Neural progenitor cell (in vitro differentiated cells): ENCODE measurements at regions not wholly inside any gene's neighbourhood (a gene's known extent, or its start where the extent isn't known, plus 50 kb on each side); places are given as distances from the start of the nearest gene placed in this dataset.

Experiments
- DNase-seq: peaks from one replicate; pipeline ENCODE4 v3.0.0-alpha.2; 2016; ENCODE audit warnings: low spot score
- H2AFZ ChIP-seq: fragments of 200-600 bp; sonication (generic); replicated peaks from 2 replicates; pipeline ENCODE4 v1.6.1; 2016; ENCODE audit warnings: antibody characterized with exemption
- H3F3A ChIP-seq: fragments of 200-600 bp; sonication (generic); 2 replicates; pipeline ENCODE4 v1.6.1; 2016; ENCODE audit warnings: antibody characterized with exemption, low read depth
- H3K27ac ChIP-seq: fragments of 200-600 bp; sonication (generic); 2 replicates; pipeline ENCODE4 v1.5.1; 2016; ENCODE audit warnings: mild to moderate bottlenecking
- H3K27me3 ChIP-seq: fragments of 200-600 bp; sonication (generic); 2 replicates; pipeline ENCODE4 v1.6.1; 2016; ENCODE audit warnings: mild to moderate bottlenecking, moderate library complexity
- H3K36me3 ChIP-seq: fragments of 200-600 bp; sonication (generic); 2 replicates; pipeline ENCODE4 v1.5.1; 2016
- H3K4me1 ChIP-seq: fragments of 200-600 bp; sonication (generic); 2 replicates; pipeline ENCODE4 v1.6.1; 2016; ENCODE audit warnings: mixed run types
- H3K4me2 ChIP-seq: fragments of 200-600 bp; sonication (generic); 2 replicates; pipeline ENCODE4 v1.6.1; 2016
- H3K4me3 ChIP-seq: fragments of 200-600 bp; sonication (generic); 2 replicates; pipeline ENCODE4 v1.5.1; 2016
- H3K79me2 ChIP-seq: fragments of 200-600 bp; sonication (generic); 2 replicates; pipeline ENCODE4 v1.6.1; 2016; ENCODE audit warnings: low read depth
- H3K9ac ChIP-seq: fragments of 200-600 bp; sonication (generic); 2 replicates; pipeline ENCODE4 v1.6.1; 2016
- H3K9me3 ChIP-seq: fragments of 200-600 bp; sonication (generic); 2 replicates; pipeline ENCODE4 v1.5.1; 2016; ENCODE audit warnings: low read depth
- H4K20me1 ChIP-seq: fragments of 200-600 bp; sonication (generic); 2 replicates; pipeline ENCODE4 v1.6.1; 2016; ENCODE audit warnings: low read depth
- H3K27ac Mint-ChIP-seq: 3 replicates; pipeline ENCODE4 v1.8.0; 2021; ENCODE audit warnings: mixed read lengths
- H3K27me3 Mint-ChIP-seq: 2 replicates; pipeline ENCODE4 v1.8.0; 2022; ENCODE audit warnings: low read depth, mild to moderate bottlenecking, inconsistent platforms, moderate library complexity, mixed read lengths; ENCODE audit not compliant: insufficient read depth
- H3K36me3 Mint-ChIP-seq: 3 replicates; pipeline ENCODE4 v1.8.0; 2021; ENCODE audit warnings: mixed read lengths
- H3K4me1 Mint-ChIP-seq: 3 replicates; pipeline ENCODE4 v1.8.0; 2021; ENCODE audit warnings: mixed read lengths
- H3K4me3 Mint-ChIP-seq: 3 replicates; pipeline ENCODE4 v1.8.0; 2021; ENCODE audit warnings: mild to moderate bottlenecking, moderate library complexity, mixed read lengths
- H3K9me3 Mint-ChIP-seq: 3 replicates; pipeline ENCODE4 v1.8.0; 2020; ENCODE audit warnings: mixed read lengths
- CTCF ChIP-seq: fragments of 200-600 bp; sonication (generic); IDR thresholded peaks from 2 replicates; pipeline ENCODE4 v1.5.1; 2017; ENCODE audit warnings: antibody characterized with exemption, mild to moderate bottlenecking
- EZH2 ChIP-seq: fragments of 200-600 bp; sonication (generic); IDR thresholded peaks from 2 replicates; pipeline ENCODE4 v1.6.1; 2017; ENCODE audit warnings: antibody characterized with exemption, mild to moderate bottlenecking, moderate library complexity
- EZH2phosphoT487 ChIP-seq: fragments of 200-600 bp; sonication (generic); IDR thresholded peaks from 2 replicates; pipeline ENCODE4 v1.6.1; 2017; ENCODE audit warnings: antibody characterized with exemption

GRCh38 chr3:135565546-135565945, 400.0 kb upstream of the PPP2R3A start:
- Mint-ChIP-seq H3K36me3 (no peaks in the 10 kb centered on the region), H3K4me3 (no peak overlapping the region), H3K27me3 (no peaks in the 10 kb centered on the region), H3K27ac (no peak overlapping the region), H3K4me1 (peaks cover 3% of the 10 kb centered on the region), H3K9me3 (no peaks in the 10 kb centered on the region)
- H3K4me2 ChIP-seq: no peak overlapping the region
- no peak overlapping the region for H3K4me3 ChIP-seq
- H3K9me3 ChIP-seq: no peaks in the 10 kb centered on the region
- H3K4me1 ChIP-seq: no peaks in the 10 kb centered on the region
- H3F3A ChIP-seq: no peaks in the 10 kb centered on the region
- TF ChIP-seq EZH2 (no peak), CTCF (no peak), EZH2phosphoT487 (no peak)
- no peak for DNase-seq
- no peak overlapping the region for H2AFZ ChIP-seq
- no peak overlapping the region for H3K27ac ChIP-seq
- H3K36me3 ChIP-seq: no peaks in the 10 kb centered on the region
- H3K79me2 ChIP-seq: no peaks in the 10 kb centered on the region
- H3K27me3 ChIP-seq: no peaks in the 10 kb centered on the region
- H4K20me1 ChIP-seq: no peaks in the 10 kb centered on the region
- no peak overlapping the region for H3K9ac ChIP-seq

GRCh38 chr3:135567223-135567622, 398.3 kb upstream of the PPP2R3A start:
- no peaks in the 10 kb centered on the region for H4K20me1 ChIP-seq
- no peaks in the 10 kb centered on the region for H3K36me3 ChIP-seq
- DNase-seq: no peak
- no peak overlapping the region for H3K4me2 ChIP-seq
- H3K4me1 ChIP-seq: no peaks in the 10 kb centered on the region
- Mint-ChIP-seq H3K27me3 (no peaks in the 10 kb centered on the region), H3K36me3 (no peaks in the 10 kb centered on the region), H3K27ac (no peak overlapping the region), H3K4me3 (no peak overlapping the region), H3K9me3 (no peaks in the 10 kb centered on the region), H3K4me1 (peaks cover 5% of the 10 kb centered on the region)
- no peaks in the 10 kb centered on the region for H3F3A ChIP-seq
- no peak overlapping the region for H3K4me3 ChIP-seq
- H3K27me3 ChIP-seq: no peaks in the 10 kb centered on the region
- no peak overlapping the region for H2AFZ ChIP-seq
- H3K9me3 ChIP-seq: no peaks in the 10 kb centered on the region
- no peak overlapping the region for H3K27ac ChIP-seq
- no peak for TF ChIP-seq CTCF
- H3K9ac ChIP-seq: no peak overlapping the region
- H3K79me2 ChIP-seq: no peaks in the 10 kb centered on the region

GRCh38 chr3:135576751-135577150, 388.8 kb upstream of the PPP2R3A start:
- peaks cover 16% of the 10 kb centered on the region for H3K4me1 ChIP-seq
- H3K9me3 ChIP-seq: peaks cover 5% of the 10 kb centered on the region
- H3K27me3 ChIP-seq: no peaks in the 10 kb centered on the region
- DNase-seq: no peak
- peak overlapping the region; percentile 91 for H2AFZ ChIP-seq
- Mint-ChIP-seq H3K27me3 (peaks cover 6% of the 10 kb centered on the region), H3K9me3 (peaks cover 3% of the 10 kb centered on the region), H3K27ac (peak overlapping the region; percentile 79), H3K4me1 (peaks cover 6% of the 10 kb centered on the region), H3K36me3 (no peaks in the 10 kb centered on the region), H3K4me3 (no peak overlapping the region)
- no peak overlapping the region for H3K27ac ChIP-seq
- H3K9ac ChIP-seq: no peak overlapping the region
- H3K4me2 ChIP-seq: no peak overlapping the region
- H3F3A ChIP-seq: no peaks in the 10 kb centered on the region
- no peak overlapping the region for H3K4me3 ChIP-seq
- H3K36me3 ChIP-seq: no peaks in the 10 kb centered on the region
- H4K20me1 ChIP-seq: no peaks in the 10 kb centered on the region
- TF ChIP-seq CTCF (no peak), EZH2 (no peak), EZH2phosphoT487 (no peak)
- H3K79me2 ChIP-seq: no peaks in the 10 kb centered on the region

- Histone ChIP-seq H3K27ac (no peak overlapping the region), H3K4me1 (peaks cover 3% of the 10 kb centered on the region), H3K27me3 (no peaks in the 10 kb centered on the region), H3K9me3 (peaks cover 5% of the 10 kb centered on the region), H3K4me3 (no peak overlapping the region), H4K20me1 (no peaks in the 10 kb centered on the region), H3F3A (no peaks in the 10 kb centered on the region), H3K36me3 (no peaks in the 10 kb centered on the region), H2AFZ (no peak overlapping the region), H3K9ac (no peak overlapping the region), H3K79me2 (no peaks in the 10 kb centered on the region), H3K4me2 (no peak overlapping the region)
- H3K36me3 Mint-ChIP-seq: no peaks in the 10 kb centered on the region
- H3K27me3 Mint-ChIP-seq: peaks cover 5% of the 10 kb centered on the region
- peaks cover 5% of the 10 kb centered on the region for H3K4me1 Mint-ChIP-seq
- no peak overlapping the region for H3K27ac Mint-ChIP-seq
- TF ChIP-seq EZH2phosphoT487: no peak
- TF ChIP-seq EZH2: no peak
- no peak for TF ChIP-seq CTCF
- no peak for DNase-seq
- no peak overlapping the region for H3K4me3 Mint-ChIP-seq
- H3K9me3 Mint-ChIP-seq: peaks cover 6% of the 10 kb centered on the region
Measured at GRCh38 chr3:135581806-135582205, 383.7 kb upstream of the PPP2R3A start.
